WTC11 (cell line): ENCODE measurements at regions not wholly inside any gene's neighbourhood (a gene's known extent, or its start where the extent isn't known, plus 50 kb on each side); places are given as distances from the start of the nearest gene placed in this dataset.

Experiments
- ATAC-seq: fragments of 200-7000 bp; cut with Tn5 transposase; 2 replicates; pipeline ENCODE4 v1.10.0; 2021; ENCODE audit warnings: mild to moderate bottlenecking, moderate library complexity
- CTCF ChIA-PET: fragments of 300-600 bp; sonication (Branson Sonifier 250); formaldehyde crosslinking; loops from one replicate; lab custom pipeline; 2021; ENCODE audit warnings: antibody characterized with exemption; lab: Charles Lee
- POLR2A ChIA-PET: fragments of 350-600 bp; sonication (Branson Sonifier 250); formaldehyde crosslinking; loops from one replicate; lab custom pipeline; 2021; ENCODE audit warnings: antibody characterized with exemption; lab: Charles Lee
- DNase-seq: peaks from one replicate; pipeline ENCODE4 v3.0.0; 2021; ENCODE audit warnings: low spot score
- H3K27ac Mint-ChIP-seq: 2 replicates; pipeline ENCODE4 v1.8.0; 2021; ENCODE audit warnings: mixed read lengths
- H3K27me3 Mint-ChIP-seq: 2 replicates; pipeline ENCODE4 v1.8.0; 2021; ENCODE audit warnings: low read depth, mild to moderate bottlenecking, moderate library complexity, mixed read lengths
- H3K36me3 Mint-ChIP-seq: 2 replicates; pipeline ENCODE4 v1.8.0; 2021; ENCODE audit warnings: mixed read lengths
- H3K4me1 Mint-ChIP-seq: 2 replicates; pipeline ENCODE4 v1.8.0; 2022; ENCODE audit warnings: mixed read lengths
- H3K4me3 Mint-ChIP-seq: 2 replicates; pipeline ENCODE4 v1.8.0; 2021; ENCODE audit warnings: mild to moderate bottlenecking, moderate library complexity, mixed read lengths
- H3K9me3 Mint-ChIP-seq: 2 replicates; pipeline ENCODE4 v1.8.0; 2021; ENCODE audit warnings: mixed read lengths
- AFF4 ChIP-seq: sonication (generic); formaldehyde crosslinking; IDR thresholded peaks from 2 replicates; pipeline ENCODE4 v1.8.1; 2023; ENCODE audit warnings: mild to moderate bottlenecking, missing genetic modification reagents, borderline replicate concordance
- ATF1 ChIP-seq: sonication (generic); formaldehyde crosslinking; IDR thresholded peaks from 2 replicates; pipeline ENCODE4 v1.8.1; 2023; ENCODE audit warnings: mild to moderate bottlenecking, moderate library complexity, missing genetic modification reagents
- CBFB ChIP-seq: sonication (generic); formaldehyde crosslinking; IDR thresholded peaks from 2 replicates; pipeline ENCODE4 v1.8.1; 2022; ENCODE audit warnings: mild to moderate bottlenecking, low read depth, missing genetic modification reagents
- FOXJ3 ChIP-seq: sonication (generic); formaldehyde crosslinking; IDR thresholded peaks from 2 replicates; pipeline ENCODE4 v1.9.0; 2021; ENCODE audit warnings: missing genetic modification reagents, mild to moderate bottlenecking, borderline replicate concordance
- FOXK1 ChIP-seq: sonication (generic); formaldehyde crosslinking; IDR thresholded peaks from 2 replicates; pipeline ENCODE4 v1.8.0; 2022; ENCODE audit warnings: mild to moderate bottlenecking, moderate library complexity, missing genetic modification reagents
- GABPB1 ChIP-seq: sonication (generic); formaldehyde crosslinking; IDR thresholded peaks from 2 replicates; pipeline ENCODE4 v1.8.1; 2023; ENCODE audit warnings: mild to moderate bottlenecking, missing genetic modification reagents
- IRF2 ChIP-seq: sonication (generic); formaldehyde crosslinking; IDR thresholded peaks from 2 replicates; pipeline ENCODE4 v1.8.0; 2022; ENCODE audit warnings: low read depth, missing genetic modification reagents, borderline replicate concordance
- MXD4 ChIP-seq: fragments of 250-450 bp; sonication (Bioruptor Pico); IDR thresholded peaks from 2 replicates; pipeline ENCODE4 v1.8.0; 2021; ENCODE audit warnings: mild to moderate bottlenecking, moderate library complexity, borderline replicate concordance
- NFE2L1 ChIP-seq: sonication (generic); formaldehyde crosslinking; IDR thresholded peaks from 2 replicates; pipeline ENCODE4 v1.8.1; 2023; ENCODE audit warnings: missing genetic modification reagents
- NR3C1 ChIP-seq: sonication (generic); formaldehyde crosslinking; conservative IDR thresholded peaks from 2 replicates; pipeline ENCODE4 v1.8.1; 2023; ENCODE audit warnings: low read depth, mild to moderate bottlenecking, missing genetic modification reagents
- RORB ChIP-seq: fragments of 250-450 bp; sonication (Bioruptor Pico); IDR thresholded peaks from 2 replicates; pipeline ENCODE4 v1.9.0; 2021; ENCODE audit warnings: mild to moderate bottlenecking
- SOX15 ChIP-seq: fragments of 250-450 bp; sonication (Bioruptor Pico); IDR thresholded peaks from 2 replicates; pipeline ENCODE4 v1.9.0; 2021; ENCODE audit warnings: mild to moderate bottlenecking
- TEAD1 ChIP-seq: sonication (generic); formaldehyde crosslinking; IDR thresholded peaks from 2 replicates; pipeline ENCODE4 v1.8.0; 2022; ENCODE audit warnings: mild to moderate bottlenecking, missing genetic modification reagents
- ZNF232 ChIP-seq: sonication (generic); formaldehyde crosslinking; IDR thresholded peaks from 2 replicates; pipeline ENCODE4 v1.8.0; 2022; ENCODE audit warnings: mild to moderate bottlenecking, missing genetic modification reagents
- ZNF263 ChIP-seq: sonication (generic); formaldehyde crosslinking; IDR thresholded peaks from 2 replicates; pipeline ENCODE4 v1.8.1; 2022; ENCODE audit warnings: low read depth, mild to moderate bottlenecking, moderate library complexity, missing genetic modification reagents
- ZNF317 ChIP-seq: sonication (generic); formaldehyde crosslinking; IDR thresholded peaks from 2 replicates; pipeline ENCODE4 v1.8.1; 2023; ENCODE audit warnings: low read depth, mild to moderate bottlenecking, moderate library complexity, missing genetic modification reagents, borderline replicate concordance
- ZNF396 ChIP-seq: fragments of 250-450 bp; sonication (Bioruptor Pico); IDR thresholded peaks from 2 replicates; pipeline ENCODE4 v1.8.0; 2021; ENCODE audit warnings: mild to moderate bottlenecking, moderate library complexity, borderline replicate concordance
- ZNF425 ChIP-seq: fragments of 250-450 bp; sonication (Bioruptor Pico); conservative IDR thresholded peaks from 2 replicates; pipeline ENCODE4 v1.9.0; 2021; ENCODE audit warnings: mild to moderate bottlenecking
- ZNF671 ChIP-seq: fragments of 250-450 bp; sonication (Bioruptor Pico); IDR thresholded peaks from 2 replicates; pipeline ENCODE4 v1.8.0; 2021; ENCODE audit warnings: mild to moderate bottlenecking
- TF ChIP-seq, protein P1 (sequence below): sonication (generic); formaldehyde crosslinking; IDR thresholded peaks from 2 replicates; pipeline ENCODE4 v1.8.0; 2023; ENCODE audit warnings: missing genetic modification reagents
- TF ChIP-seq, protein P2 (sequence below): sonication (generic); formaldehyde crosslinking; IDR thresholded peaks from 2 replicates; pipeline ENCODE4 v1.8.1; 2022; ENCODE audit warnings: missing genetic modification reagents, borderline replicate concordance
- TF ChIP-seq, protein P3 (sequence below): sonication (generic); formaldehyde crosslinking; IDR thresholded peaks from 2 replicates; pipeline ENCODE4 v1.8.1; 2022; ENCODE audit warnings: low read depth, mild to moderate bottlenecking, moderate library complexity, missing genetic modification reagents, borderline replicate concordance

DNA sequence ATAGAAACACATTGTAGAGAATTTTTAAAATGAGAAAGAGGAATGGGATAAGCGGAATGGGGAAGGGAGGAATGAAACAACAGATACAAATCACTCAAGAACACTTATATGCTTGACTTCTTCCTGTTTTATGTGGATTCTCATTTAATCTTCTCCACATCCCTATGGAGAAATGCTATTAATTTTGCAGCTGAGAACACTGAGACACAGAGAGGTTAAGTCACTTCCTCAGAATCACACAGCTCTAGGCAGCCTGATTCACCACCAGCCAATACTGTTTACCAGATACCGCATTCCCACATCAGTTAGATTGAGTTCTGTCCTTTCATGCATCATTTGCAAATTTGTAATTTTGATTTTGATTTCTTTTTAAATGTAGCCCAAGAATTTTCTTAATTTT is 170.5 kb downstream of the SH2D4B start:
- Mint-ChIP-seq H3K27ac (no peak overlapping the region), H3K4me1 (peaks cover 13% of the 10 kb centered on the region), H3K27me3 (no peaks in the 10 kb centered on the region), H3K36me3 (no peaks in the 10 kb centered on the region), H3K4me3 (no peak overlapping the region), H3K9me3 (peaks cover 7% of the 10 kb centered on the region; the same call in 1 of the 2 replicates)
- ATAC-seq (no peak), DNase-seq (no peak)
- ChIA-PET POLR2A (no interaction called here), CTCF (interaction anchor here (1.1 to 1.9 kb wide), 4 partner anchors 9 to 237 kb away, joined by 3 to 6 read pairs (median 4); no protein-coding TSS in a partner anchor)
- TF ChIP-seq, protein P1, sequence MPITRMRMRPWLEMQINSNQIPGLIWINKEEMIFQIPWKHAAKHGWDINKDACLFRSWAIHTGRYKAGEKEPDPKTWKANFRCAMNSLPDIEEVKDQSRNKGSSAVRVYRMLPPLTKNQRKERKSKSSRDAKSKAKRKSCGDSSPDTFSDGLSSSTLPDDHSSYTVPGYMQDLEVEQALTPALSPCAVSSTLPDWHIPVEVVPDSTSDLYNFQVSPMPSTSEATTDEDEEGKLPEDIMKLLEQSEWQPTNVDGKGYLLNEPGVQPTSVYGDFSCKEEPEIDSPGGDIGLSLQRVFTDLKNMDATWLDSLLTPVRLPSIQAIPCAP (CRISPR knock-in tag), result no peak
- TF ChIP-seq ATF1 (CRISPR knock-in tag), result no peak
- TF ChIP-seq ZNF263 (CRISPR knock-in tag), result no peak
- no peak for TF ChIP-seq RORB (CRISPR knock-in tag)
- TF ChIP-seq, protein P2, sequence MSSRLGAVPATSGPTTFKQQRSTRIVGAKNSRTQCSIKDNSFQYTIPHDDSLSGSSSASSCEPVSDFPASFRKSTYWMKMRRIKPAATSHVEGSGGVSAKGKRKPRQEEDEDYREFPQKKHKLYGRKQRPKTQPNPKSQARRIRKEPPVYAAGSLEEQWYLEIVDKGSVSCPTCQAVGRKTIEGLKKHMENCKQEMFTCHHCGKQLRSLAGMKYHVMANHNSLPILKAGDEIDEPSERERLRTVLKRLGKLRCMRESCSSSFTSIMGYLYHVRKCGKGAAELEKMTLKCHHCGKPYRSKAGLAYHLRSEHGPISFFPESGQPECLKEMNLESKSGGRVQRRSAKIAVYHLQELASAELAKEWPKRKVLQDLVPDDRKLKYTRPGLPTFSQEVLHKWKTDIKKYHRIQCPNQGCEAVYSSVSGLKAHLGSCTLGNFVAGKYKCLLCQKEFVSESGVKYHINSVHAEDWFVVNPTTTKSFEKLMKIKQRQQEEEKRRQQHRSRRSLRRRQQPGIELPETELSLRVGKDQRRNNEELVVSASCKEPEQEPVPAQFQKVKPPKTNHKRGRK, result no peak
- TF ChIP-seq FOXJ3 (CRISPR knock-in tag), result no peak
- TF ChIP-seq ZNF232 (CRISPR knock-in tag), result no peak
- no peak for TF ChIP-seq GABPB1

- DNase-seq, result no peak
- no peak overlapping the region for H3K27ac Mint-ChIP-seq
- ATAC-seq, result no peak
- H3K9me3 Mint-ChIP-seq, result peaks cover 7% of the 10 kb centered on the region; the same call in 1 of the 2 replicates
- no peak for TF ChIP-seq MXD4 (CRISPR knock-in tag)
- TF ChIP-seq, protein P3, sequence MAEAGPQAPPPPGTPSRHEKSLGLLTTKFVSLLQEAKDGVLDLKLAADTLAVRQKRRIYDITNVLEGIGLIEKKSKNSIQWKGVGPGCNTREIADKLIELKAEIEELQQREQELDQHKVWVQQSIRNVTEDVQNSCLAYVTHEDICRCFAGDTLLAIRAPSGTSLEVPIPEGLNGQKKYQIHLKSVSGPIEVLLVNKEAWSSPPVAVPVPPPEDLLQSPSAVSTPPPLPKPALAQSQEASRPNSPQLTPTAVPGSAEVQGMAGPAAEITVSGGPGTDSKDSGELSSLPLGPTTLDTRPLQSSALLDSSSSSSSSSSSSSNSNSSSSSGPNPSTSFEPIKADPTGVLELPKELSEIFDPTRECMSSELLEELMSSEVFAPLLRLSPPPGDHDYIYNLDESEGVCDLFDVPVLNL (CRISPR knock-in tag), result no peak
- no peaks in the 10 kb centered on the region for H3K27me3 Mint-ChIP-seq
- H3K36me3 Mint-ChIP-seq, result no peaks in the 10 kb centered on the region
- peaks cover 12% of the 10 kb centered on the region for H3K4me1 Mint-ChIP-seq
- H3K4me3 Mint-ChIP-seq, result no peak overlapping the region
- POLR2A ChIA-PET, result no interaction called here
- CTCF ChIA-PET, result interaction anchor here (1.2 to 1.9 kb wide), 2 partner anchors 9 to 237 kb away, joined by 4 to 6 read pairs; no protein-coding TSS in a partner anchor
Measured at GRCh38 chr10:80708808-80709207, 171.1 kb downstream of the SH2D4B start.

GRCh38 chr10:80709866-80710265 is 172.2 kb downstream of the SH2D4B start:
- no peaks in the 10 kb centered on the region for H3K36me3 Mint-ChIP-seq
- no peak overlapping the region for H3K27ac Mint-ChIP-seq
- peaks cover 17% of the 10 kb centered on the region for H3K4me1 Mint-ChIP-seq
- no peak for TF ChIP-seq ZNF317 (CRISPR knock-in tag)
- TF ChIP-seq FOXK1 (CRISPR knock-in tag), result no peak
- TF ChIP-seq NFE2L1 (CRISPR knock-in tag), result no peak
- no peak for TF ChIP-seq NR3C1 (CRISPR knock-in tag)
- no peak for TF ChIP-seq CBFB (CRISPR knock-in tag)
- TF ChIP-seq IRF2, result no peak
- no peak for TF ChIP-seq AFF4
- TF ChIP-seq ZNF425, result no peak
- TF ChIP-seq ZNF396 (CRISPR knock-in tag), result no peak
- no peak for TF ChIP-seq ZNF671
- no peak for TF ChIP-seq TEAD1 (CRISPR knock-in tag)
- TF ChIP-seq SOX15 (CRISPR knock-in tag), result no peak
- no peak overlapping the region for H3K4me3 Mint-ChIP-seq
- H3K9me3 Mint-ChIP-seq, result peaks cover 7% of the 10 kb centered on the region; the same call in 1 of the 2 replicates
- no peak for DNase-seq
- ChIA-PET CTCF (interaction anchor here (1.0 kb wide), 1 partner anchor 327 kb away, joined by 3 read pairs; no protein-coding TSS in a partner anchor), POLR2A (no interaction called here)
- H3K27me3 Mint-ChIP-seq, result no peaks in the 10 kb centered on the region
- no peak for ATAC-seq
